HL-60 (cell line): ENCODE measurements at regions not wholly inside any gene's neighbourhood (a gene's known extent, or its start where the extent isn't known, plus 50 kb on each side); places are given as distances from the start of the nearest gene placed in this dataset.

Experiments used
- CTCF ChIP-seq: IDR thresholded peaks from one replicate; pipeline ENCODE4 v1.5.1; 2011; ENCODE audit warnings: low read length, control low read depth, inconsistent platforms; ENCODE audit not compliant: insufficient read depth
- GABPA ChIP-seq: IDR thresholded peaks from 2 replicates; pipeline ENCODE4 v1.6.1; 2012; ENCODE audit warnings: low read depth
- POLR2AphosphoS5 ChIP-seq: IDR thresholded peaks from 2 replicates; pipeline ENCODE4 v1.6.1; 2012; ENCODE audit warnings: low read depth
- REST ChIP-seq: IDR thresholded peaks from 2 replicates; pipeline ENCODE4 v1.6.1; 2012; ENCODE audit warnings: low read depth; ENCODE audit not compliant: insufficient replicate concordance

- TF ChIP-seq CTCF (no peak), REST (no peak), POLR2AphosphoS5 (no peak), GABPA (no peak)
These were observed 319.2 kb downstream of the ENC1 start for GRCh38 chr5:74321326-74321725.
